ENCODE measurements at regions not wholly inside any gene's neighbourhood (a gene's known extent, or its start where the extent isn't known, plus 50 kb on each side); places are given as distances from the start of the nearest gene placed in this dataset.

- Histone ChIP-seq H3K4me1 (ENCODE audit: control insufficient read depth, extremely low read depth, insufficient read depth, low read length) (no peaks in the 10 kb centered on the region), H3K9me3 (replicated peaks; ENCODE audit: control insufficient read depth, insufficient read depth, low read length) (peaks cover 4% of the 10 kb centered on the region), H3K27ac (ENCODE audit: insufficient read depth, low read depth, low read length) (no peak overlapping the region), H4K20me1 (replicated peaks; ENCODE audit: control insufficient read depth, extremely low read depth, insufficient read depth, low read length) (no peaks in the 10 kb centered on the region), H3K9ac (replicated peaks; ENCODE audit: extremely low read depth, insufficient read depth, low read length) (no peak overlapping the region), H3K4me2 (ENCODE audit: insufficient read depth, low read length) (no peak overlapping the region), H3K27me3 (ENCODE audit: control insufficient read depth in 2 of 2, insufficient read depth in 2 of 2, low read length in 2 of 2) (no peaks in the 10 kb centered on the region), H3K4me3 (replicated peaks in 1 of 3; ENCODE audit: insufficient read depth in 1 of 3, low read depth in 1 of 3, low read length in 3 of 3) (no peak overlapping the region), H3K79me2 (ENCODE audit: control insufficient read depth, insufficient read depth, low read length) (no peaks in the 10 kb centered on the region), H2AFZ (ENCODE audit: low read depth, low read length) (no peak overlapping the region), H3K36me3 (ENCODE audit: control insufficient read depth in 2 of 2, extremely low read depth in 1 of 2, insufficient read depth in 2 of 2, low read length in 2 of 2) (no peaks in the 10 kb centered on the region), H3K9me1 (replicated peaks; ENCODE audit: control insufficient read depth, extremely low read depth, insufficient read depth, low read length) (no peaks in the 10 kb centered on the region)
- BruUV-seq (replicated peaks) = no TSS peak
- dilution Hi-C loops (cut with MboI; ENCODE audit: extremely low pct_ligation_motif_present, low sequenced_read_pairs) = no loop called here
- POLR2A ChIA-PET = no interaction called here
- intact Hi-C loops (cut with micrococcal nuclease) = no loop called here
- DNase-seq (ENCODE audit: low read depth, low spot score) = no peak
- TF ChIP-seq, protein P1, sequence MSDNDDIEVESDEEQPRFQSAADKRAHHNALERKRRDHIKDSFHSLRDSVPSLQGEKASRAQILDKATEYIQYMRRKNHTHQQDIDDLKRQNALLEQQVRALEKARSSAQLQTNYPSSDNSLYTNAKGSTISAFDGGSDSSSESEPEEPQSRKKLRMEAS (IDR thresholded peaks at IDR 0.05; ENCODE audit: insufficient read depth, insufficient read length) = no peak
- TF ChIP-seq MYC (IDR thresholded peaks at IDR 0.05; ENCODE audit: low read depth, low read length) = no peak
- TF ChIP-seq POLR2A (IDR thresholded peaks at IDR 0.05; ENCODE audit: low read depth, low read length) = no peak
- TF ChIP-seq GATA2 (IDR thresholded peaks at IDR 0.05; ENCODE audit: insufficient read depth, insufficient read length, low read depth, low read length) = no peak
- no peak for TF ChIP-seq POLR2AphosphoS5 (IDR thresholded peaks at IDR 0.05; ENCODE audit: insufficient read depth, low read depth, low read length)
- no peak for TF ChIP-seq EZH2 (IDR thresholded peaks at IDR 0.05; ENCODE audit: borderline replicate concordance, low read depth, low read length, severe bottlenecking)
- no peak for TF ChIP-seq FOS (IDR thresholded peaks at IDR 0.05; ENCODE audit: borderline replicate concordance, insufficient read depth, low read length)
- TF ChIP-seq JUN (IDR thresholded peaks at IDR 0.05; ENCODE audit: borderline replicate concordance, insufficient read depth, insufficient read length, low read depth) = no peak
- TF ChIP-seq, protein P2, sequence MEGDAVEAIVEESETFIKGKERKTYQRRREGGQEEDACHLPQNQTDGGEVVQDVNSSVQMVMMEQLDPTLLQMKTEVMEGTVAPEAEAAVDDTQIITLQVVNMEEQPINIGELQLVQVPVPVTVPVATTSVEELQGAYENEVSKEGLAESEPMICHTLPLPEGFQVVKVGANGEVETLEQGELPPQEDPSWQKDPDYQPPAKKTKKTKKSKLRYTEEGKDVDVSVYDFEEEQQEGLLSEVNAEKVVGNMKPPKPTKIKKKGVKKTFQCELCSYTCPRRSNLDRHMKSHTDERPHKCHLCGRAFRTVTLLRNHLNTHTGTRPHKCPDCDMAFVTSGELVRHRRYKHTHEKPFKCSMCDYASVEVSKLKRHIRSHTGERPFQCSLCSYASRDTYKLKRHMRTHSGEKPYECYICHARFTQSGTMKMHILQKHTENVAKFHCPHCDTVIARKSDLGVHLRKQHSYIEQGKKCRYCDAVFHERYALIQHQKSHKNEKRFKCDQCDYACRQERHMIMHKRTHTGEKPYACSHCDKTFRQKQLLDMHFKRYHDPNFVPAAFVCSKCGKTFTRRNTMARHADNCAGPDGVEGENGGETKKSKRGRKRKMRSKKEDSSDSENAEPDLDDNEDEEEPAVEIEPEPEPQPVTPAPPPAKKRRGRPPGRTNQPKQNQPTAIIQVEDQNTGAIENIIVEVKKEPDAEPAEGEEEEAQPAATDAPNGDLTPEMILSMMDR (IDR thresholded peaks at IDR 0.05; ENCODE audit: extremely low read depth in 1 of 2, insufficient read depth in 1 of 2, low read depth in 1 of 2, low read length in 2 of 2) = no peak
- CTCF ChIA-PET = interaction anchor here (1.0 kb wide), 1 partner anchor 10 kb away, joined by 3 read pairs; no protein-coding TSS in a partner anchor
- peak; percentile 57 for FAIRE-seq
These were observed 790.6 kb upstream of the TYRP1 start for GRCh38 chr9:11902610-11903009.
